Ascending aorta (tissue), 2 donors: ENCODE measurements at regions not wholly inside any gene's neighbourhood (a gene's known extent, or its start where the extent isn't known, plus 50 kb on each side); places are given as distances from the start of the nearest gene placed in this dataset.

ENCODE experiments used
- DNase-seq, 2 donors: peaks; one replicate each; pipeline ENCODE4 v3.0.0-alpha.2; 2019; ENCODE audit warnings: low spot score in 2 of 2
- H3K27ac ChIP-seq, 2 donors: fragments of 200-600 bp; sonication (generic); one replicate each; pipeline ENCODE4 v1.5.1; 2016 to 2017; ENCODE audit warnings: mild to moderate bottlenecking in 1 of 2
- H3K27me3 ChIP-seq: fragments of 200-600 bp; sonication (generic); one replicate; pipeline ENCODE4 v1.5.1; 2017
- H3K36me3 ChIP-seq, 2 donors: fragments of 200-600 bp; sonication (generic); one replicate each; pipeline ENCODE4 v1.5.1; 2016
- H3K4me1 ChIP-seq, 2 donors: fragments of 200-600 bp; sonication (generic); one replicate each; pipeline ENCODE4 v1.5.1; 2016 to 2017; ENCODE audit warnings: mild to moderate bottlenecking in 1 of 2
- H3K4me3 ChIP-seq, 2 donors: fragments of 200-600 bp; sonication (generic); one replicate each; pipeline ENCODE4 v1.5.1; 2016 to 2017; ENCODE audit warnings: mild to moderate bottlenecking in 1 of 2
- H3K9me3 ChIP-seq, 2 donors: fragments of 200-600 bp; sonication (generic); one replicate each; pipeline ENCODE4 v1.5.1; 2016
- CTCF ChIP-seq, 3 experiments: fragments of 200-600 bp in 2 of 3; fragments of 450-650 bp in 1 of 3; sonication (generic) in 2 of 3; IDR thresholded peaks; one replicate each; pipeline ENCODE4 v1.5.1; 2016 to 2019; ENCODE audit warnings: antibody characterized with exemption in 3 of 3, mild to moderate bottlenecking in 1 of 3, moderate library complexity in 1 of 3
- intact Hi-C: fragments of 100-400 bp; cut with DNase I; formaldehyde crosslinking; loops from one replicate; pipeline ENCODE4 v1.15.1; 2023

- H3K4me3 ChIP-seq, result no peak overlapping the region
- H3K27ac ChIP-seq, result no peak overlapping the region
- DNase-seq, result no peak
- no peaks in the 10 kb centered on the region for H3K9me3 ChIP-seq
- H3K4me1 ChIP-seq, result no peaks in the 10 kb centered on the region
- no peaks in the 10 kb centered on the region for H3K27me3 ChIP-seq
- TF ChIP-seq CTCF (IDR thresholded peaks at IDR 0.05), result no peak
- H3K36me3 ChIP-seq, result no peaks in the 10 kb centered on the region
- intact Hi-C loops, result no loop called here
Observed at GRCh38 chr7:119545118-119545517, 727.9 kb upstream of the KCND2 start.

GRCh38 chr7:119555788-119556187 is 717.2 kb upstream of the KCND2 start:
- no peaks in the 10 kb centered on the region for H3K9me3 ChIP-seq
- intact Hi-C loops, result no loop called here
- no peak overlapping the region for H3K4me3 ChIP-seq
- H3K27ac ChIP-seq, result no peak overlapping the region
- no peak for DNase-seq
- no peaks in the 10 kb centered on the region for H3K27me3 ChIP-seq
- no peaks in the 10 kb centered on the region for H3K36me3 ChIP-seq
- no peak for TF ChIP-seq CTCF (IDR thresholded peaks at IDR 0.05)
- no peaks in the 10 kb centered on the region for H3K4me1 ChIP-seq

- Histone ChIP-seq H3K27me3 (no peaks in the 10 kb centered on the region), H3K4me3 (no peak overlapping the region), H3K9me3 (no peaks in the 10 kb centered on the region), H3K27ac (no peak overlapping the region), H3K36me3 (no peaks in the 10 kb centered on the region), H3K4me1 (no peaks in the 10 kb centered on the region)
- DNase-seq, result no peak
- intact Hi-C loops, result no loop called here
- no peak for TF ChIP-seq CTCF (IDR thresholded peaks at IDR 0.05)
Observed at GRCh38 chr7:119556436-119556835, 716.5 kb upstream of the KCND2 start.

GRCh38 chr7:119561751-119562150 is 711.2 kb upstream of the KCND2 start:
- no peak for DNase-seq
- H3K4me1 ChIP-seq, result no peaks in the 10 kb centered on the region
- intact Hi-C loops, result no loop called here
- no peak for TF ChIP-seq CTCF (IDR thresholded peaks at IDR 0.05)
- H3K4me3 ChIP-seq, result no peak overlapping the region
- no peaks in the 10 kb centered on the region for H3K36me3 ChIP-seq
- no peak overlapping the region for H3K27ac ChIP-seq
- H3K9me3 ChIP-seq, result no peaks in the 10 kb centered on the region
- H3K27me3 ChIP-seq, result no peaks in the 10 kb centered on the region

- DNase-seq, result no peak
- Histone ChIP-seq H3K27ac (no peak overlapping the region), H3K4me1 (no peaks in the 10 kb centered on the region), H3K27me3 (no peaks in the 10 kb centered on the region), H3K36me3 (no peaks in the 10 kb centered on the region), H3K4me3 (no peak overlapping the region), H3K9me3 (no peaks in the 10 kb centered on the region)
- TF ChIP-seq CTCF (IDR thresholded peaks at IDR 0.05), result no peak
- intact Hi-C loops, result no loop called here
Observed at GRCh38 chr7:119562839-119563238, 710.1 kb upstream of the KCND2 start.

GRCh38 chr7:119571666-119572065 is 701.3 kb upstream of the KCND2 start:
- no peak overlapping the region for H3K27ac ChIP-seq
- no peak for TF ChIP-seq CTCF (IDR thresholded peaks at IDR 0.05)
- no peaks in the 10 kb centered on the region for H3K4me1 ChIP-seq
- no peak overlapping the region for H3K4me3 ChIP-seq
- no peak for DNase-seq
- no peaks in the 10 kb centered on the region for H3K9me3 ChIP-seq
- no peaks in the 10 kb centered on the region for H3K27me3 ChIP-seq
- intact Hi-C loops, result no loop called here
- H3K36me3 ChIP-seq, result no peaks in the 10 kb centered on the region
